ENCODE measurements at regions not wholly inside any gene's neighbourhood (a gene's known extent, or its start where the extent isn't known, plus 50 kb on each side); places are given as distances from the start of the nearest gene placed in this dataset.

DNA sequence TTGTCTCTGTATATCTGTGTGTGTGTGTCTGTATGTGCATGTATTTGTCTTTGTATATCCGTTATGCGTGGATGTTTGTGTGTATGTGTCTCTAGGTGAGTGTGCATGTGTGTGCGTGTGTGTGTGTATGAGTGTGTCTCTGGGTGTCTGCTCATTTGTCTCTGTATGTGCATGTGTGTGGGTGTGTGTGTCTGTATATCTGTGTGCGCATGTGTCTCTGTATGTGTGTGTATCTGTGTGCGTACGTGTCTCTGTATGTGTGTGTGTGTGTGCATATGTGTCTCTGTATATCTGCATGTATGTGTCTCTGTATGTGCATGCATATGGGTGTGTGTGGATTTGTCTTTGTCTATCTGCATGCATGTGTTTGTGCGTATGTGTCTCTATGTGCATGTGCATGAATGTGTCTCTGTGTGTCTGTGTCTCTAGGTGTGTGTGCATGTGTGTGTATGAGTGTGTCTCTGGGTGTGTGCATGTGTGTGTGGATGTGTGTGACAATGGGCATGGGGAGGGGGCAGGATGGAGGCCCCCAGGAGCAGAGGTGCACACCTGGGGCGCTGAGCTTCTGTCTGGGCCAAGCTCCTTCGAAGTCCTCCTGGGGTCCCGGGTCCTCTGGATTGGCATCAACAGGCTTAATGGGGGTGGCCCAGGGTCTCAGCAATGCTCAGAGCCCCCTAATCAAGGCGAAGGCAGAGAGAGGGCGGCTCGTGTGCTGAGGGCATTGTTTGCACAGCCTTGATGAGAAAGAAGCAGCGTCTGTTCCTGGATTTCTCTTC lies 373.4 kb upstream of the IRX4 start:
- DNase-seq (ENCODE audit: insufficient read length, low spot score) (no peak), FAIRE-seq (no peak)

DNA sequence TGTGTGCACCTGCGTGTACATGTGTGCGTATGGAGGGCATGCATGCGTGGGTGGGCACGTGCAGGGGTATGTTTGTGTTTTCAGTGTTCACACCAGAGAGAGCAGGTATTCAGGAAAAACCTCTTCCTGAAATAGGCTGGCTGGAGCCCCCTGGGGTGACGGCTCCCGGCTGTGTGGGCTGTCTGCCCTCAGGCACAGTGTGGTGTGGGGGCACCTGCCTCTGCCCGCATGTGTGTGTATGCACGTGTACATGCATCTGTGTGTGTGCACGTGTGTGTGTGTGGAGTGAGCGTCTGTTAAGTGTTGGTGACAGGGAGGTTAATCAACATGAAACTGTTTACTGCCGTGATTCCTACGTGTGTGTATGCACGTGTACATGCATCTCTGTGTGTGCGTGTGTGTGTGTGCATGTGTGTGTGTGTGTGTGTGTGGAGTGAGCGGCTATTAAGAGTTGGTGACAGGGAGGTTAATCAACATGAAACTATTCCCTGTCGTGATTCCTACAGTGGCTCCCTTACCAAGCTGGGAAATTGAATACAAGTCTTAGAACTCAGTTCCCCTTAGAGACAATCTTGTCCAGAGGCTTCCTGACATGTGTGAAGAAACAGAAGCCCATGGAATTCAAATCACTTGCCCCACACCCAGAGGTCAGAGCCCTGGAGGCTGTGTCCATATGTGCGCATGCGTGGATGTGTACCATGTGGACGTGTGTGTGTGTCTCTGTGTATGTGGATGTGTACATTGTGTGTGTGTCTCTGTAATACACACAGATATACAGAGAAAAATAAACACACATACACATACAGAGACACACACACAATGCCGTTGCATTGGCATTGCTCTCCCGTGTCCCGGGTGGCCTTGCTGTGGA lies 372.4 kb upstream of the IRX4 start:
- no peak for TF ChIP-seq POLR2A (IDR thresholded peaks at IDR 0.05; ENCODE audit: low read depth, low read length)
- FAIRE-seq (no peak), DNase-seq (ENCODE audit: insufficient read length, low spot score) (no peak)

More for the DNA sequence above, 373.4 kb upstream of the IRX4 start:
- no peak for TF ChIP-seq POLR2A (IDR thresholded peaks at IDR 0.05; ENCODE audit: low read depth, low read length)

DNA sequence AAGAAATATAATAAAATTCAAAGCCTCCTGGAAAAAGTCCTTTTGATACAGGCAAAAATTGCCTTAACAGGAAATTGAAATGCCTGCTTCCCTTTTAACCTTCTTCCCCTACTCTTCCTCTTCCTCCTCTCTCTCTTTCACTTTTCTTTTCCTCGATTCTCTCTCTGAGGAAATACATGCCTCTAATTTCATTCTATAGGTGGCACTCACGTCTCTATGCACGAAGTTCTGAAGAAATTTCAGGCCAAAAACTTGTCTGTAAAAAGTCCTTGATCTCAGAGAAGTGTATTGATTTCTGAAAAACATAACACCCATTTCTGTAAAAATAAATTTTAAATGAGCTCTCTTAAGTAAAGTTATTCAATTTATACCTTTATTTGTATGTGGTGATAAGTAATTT lies 371.7 kb upstream of the IRX4 start:
- DNase-seq (ENCODE audit: insufficient read length, low spot score), result no peak
- FAIRE-seq, result no peak
- TF ChIP-seq POLR2A (IDR thresholded peaks at IDR 0.05; ENCODE audit: low read depth, low read length), result no peak

DNA sequence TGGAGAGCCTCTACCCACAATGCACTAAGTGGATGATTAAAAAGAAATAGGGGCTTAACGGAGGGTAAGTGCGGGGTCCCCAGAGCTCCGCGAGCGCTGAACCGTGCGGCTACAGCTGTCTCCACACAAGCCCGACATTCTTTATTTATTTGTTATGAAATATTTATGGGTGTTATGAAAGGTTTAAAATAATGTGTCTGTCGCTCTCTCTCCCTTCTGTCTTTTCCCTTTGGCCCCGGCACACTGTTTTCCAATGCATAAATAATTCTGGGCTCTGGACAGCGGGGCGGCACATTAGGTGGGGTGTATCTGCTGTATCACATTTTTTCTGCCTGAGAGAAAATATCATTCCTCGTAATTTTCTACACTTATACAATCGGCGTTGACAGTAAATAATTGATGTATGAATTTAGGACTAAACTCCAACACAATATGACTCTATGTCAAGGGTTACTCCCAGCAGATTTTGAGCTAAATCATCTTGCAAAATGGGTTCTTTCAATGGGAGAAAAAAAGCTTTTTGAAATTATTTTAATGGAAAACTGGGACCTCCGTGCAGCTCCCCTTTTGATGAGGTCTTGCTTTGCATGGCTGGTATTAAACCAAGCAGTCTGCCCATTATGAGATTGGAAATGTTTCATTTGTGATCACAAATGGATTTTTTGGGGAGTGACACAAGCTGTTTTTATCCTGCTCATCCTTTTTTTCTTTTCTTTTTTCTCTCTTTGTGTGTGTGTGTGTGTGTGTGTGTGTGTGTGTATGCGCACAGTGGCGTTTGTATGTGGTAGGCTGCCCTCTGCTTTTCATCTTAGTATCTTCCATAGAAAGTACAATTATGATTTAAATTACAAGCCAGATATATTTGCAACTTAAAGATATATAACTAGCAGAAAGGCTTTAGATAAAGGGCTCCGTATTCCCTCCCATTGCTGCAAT lies 370.6 kb upstream of the IRX4 start:
- FAIRE-seq (no peak), DNase-seq (ENCODE audit: insufficient read length, low spot score) (no peak)
- no peak for TF ChIP-seq POLR2A (IDR thresholded peaks at IDR 0.05; ENCODE audit: low read depth, low read length)

DNA sequence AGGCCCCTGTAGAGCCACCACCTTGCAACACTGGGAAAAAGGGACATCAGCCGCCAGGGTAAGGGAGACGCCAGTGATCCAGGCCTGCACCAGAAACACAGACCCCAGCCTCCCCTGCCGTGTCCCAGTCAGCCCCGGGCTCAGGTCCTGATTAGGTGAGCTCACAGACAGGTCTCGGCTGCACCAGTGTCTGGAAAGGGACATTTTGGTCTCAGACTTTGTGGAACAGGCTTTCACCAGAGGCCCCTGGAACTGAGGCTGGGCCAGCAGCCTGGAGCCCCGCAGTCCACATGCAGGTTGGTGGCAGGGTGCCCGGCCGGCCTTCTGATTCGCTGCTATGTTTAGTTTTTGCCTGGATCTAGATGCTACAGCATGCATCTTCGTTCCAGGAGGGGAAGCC lies 369.0 kb upstream of the IRX4 start:
- no peak for TF ChIP-seq POLR2A (IDR thresholded peaks at IDR 0.05; ENCODE audit: low read depth, low read length)
- no peak for FAIRE-seq
- DNase-seq (ENCODE audit: insufficient read length, low spot score), result no peak

DNA sequence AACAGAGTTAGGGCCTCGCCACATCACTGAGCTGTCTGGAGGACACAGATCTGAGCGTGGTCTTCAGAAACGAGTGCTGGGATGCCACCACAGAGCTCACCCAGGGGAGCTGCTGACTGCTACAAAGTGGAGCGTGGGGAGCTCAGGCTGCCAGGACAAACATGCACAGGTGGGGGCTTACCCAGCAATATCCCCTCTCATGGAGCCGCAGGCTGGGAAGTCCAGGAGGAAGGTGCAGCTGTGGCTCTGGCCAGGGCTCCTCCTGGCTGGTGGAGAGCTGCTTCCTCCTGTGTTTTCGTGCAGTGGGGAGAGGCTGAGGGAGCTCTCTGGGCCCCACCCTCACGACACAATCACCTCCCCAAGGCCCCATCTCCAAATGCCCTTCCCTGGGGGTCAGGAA lies 368.6 kb upstream of the IRX4 start:
- TF ChIP-seq POLR2A (IDR thresholded peaks at IDR 0.05; ENCODE audit: low read depth, low read length), result no peak
- DNase-seq (ENCODE audit: insufficient read length, low spot score) (no peak), FAIRE-seq (no peak)

DNA sequence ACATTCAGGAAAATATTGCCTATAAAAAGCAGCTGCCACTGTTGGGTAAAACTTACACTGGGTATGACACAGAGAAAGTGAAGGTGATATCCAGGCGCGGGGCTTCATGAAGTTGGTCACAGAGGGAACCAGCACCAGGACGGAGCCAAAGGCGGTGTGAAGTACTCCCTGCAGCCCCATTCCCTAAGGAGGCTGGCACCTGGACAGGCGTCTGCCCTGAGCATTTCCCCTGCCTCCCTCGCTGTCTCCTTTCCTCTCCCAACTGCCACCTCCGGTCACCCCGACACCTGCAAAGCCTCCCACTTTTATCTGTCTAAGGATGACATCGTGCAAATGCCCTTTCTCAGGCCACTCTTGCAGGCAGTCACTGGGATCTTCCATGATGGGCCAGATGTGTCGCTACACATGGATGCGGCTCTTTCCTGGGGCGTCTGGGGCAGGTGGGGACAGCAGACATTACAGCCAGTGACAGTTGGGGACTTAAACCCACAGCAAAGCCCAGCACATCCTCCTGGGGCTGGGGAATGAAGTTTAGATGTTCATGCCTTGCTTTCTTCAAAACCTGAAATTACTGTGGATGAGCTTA lies 367.7 kb upstream of the IRX4 start:
- FAIRE-seq (no peak), DNase-seq (ENCODE audit: insufficient read length, low spot score) (no peak)
- no peak for TF ChIP-seq POLR2A (IDR thresholded peaks at IDR 0.05; ENCODE audit: low read depth, low read length)

DNA sequence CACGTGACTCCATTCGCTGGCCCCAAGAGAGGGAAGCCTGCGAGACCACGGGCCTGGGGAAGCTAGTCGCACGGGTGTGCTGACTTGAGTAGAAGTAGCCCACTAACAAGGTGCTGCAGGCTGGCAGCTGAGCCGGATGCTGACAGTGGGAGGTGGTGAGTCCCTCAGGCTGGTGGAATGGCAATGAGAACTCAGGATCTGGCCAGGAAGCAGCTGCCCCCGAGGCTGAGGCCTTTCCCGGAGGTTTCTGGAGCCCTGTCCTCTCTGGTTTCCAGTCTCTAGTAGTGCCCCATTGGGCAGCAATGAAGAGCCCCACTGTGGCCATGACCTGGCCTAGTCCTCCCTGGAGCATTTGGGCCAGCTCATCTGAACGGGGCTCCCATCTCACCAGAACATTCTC lies 366.7 kb upstream of the IRX4 start:
- no peak for TF ChIP-seq POLR2A (IDR thresholded peaks at IDR 0.05; ENCODE audit: low read depth, low read length)
- FAIRE-seq, result no peak

DNA sequence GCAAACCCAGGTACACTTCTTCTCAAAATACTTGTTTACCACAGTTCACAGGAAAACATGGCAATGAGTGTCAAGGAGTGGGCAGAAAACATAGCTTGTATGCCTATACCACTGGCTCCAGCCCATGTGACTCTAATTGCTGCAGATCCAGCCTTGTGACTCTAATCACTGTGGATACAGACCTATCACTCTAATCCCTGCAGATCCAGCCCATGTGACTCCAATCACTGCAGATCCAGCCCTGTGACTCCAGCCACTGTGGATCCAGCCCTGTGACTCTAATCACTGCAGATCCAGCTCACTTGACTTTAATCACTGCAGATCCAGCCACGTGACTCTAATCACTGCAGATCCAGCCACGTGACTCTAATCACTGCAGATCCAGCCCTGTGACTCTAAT lies 366.3 kb upstream of the IRX4 start:
- DNase-seq (ENCODE audit: insufficient read length, low spot score) (no peak), FAIRE-seq (no peak)
- TF ChIP-seq POLR2A (IDR thresholded peaks at IDR 0.05; ENCODE audit: low read depth, low read length), result no peak

More for the DNA sequence above, 366.7 kb upstream of the IRX4 start:
- DNase-seq (ENCODE audit: insufficient read length, low spot score), result no peak

DNA sequence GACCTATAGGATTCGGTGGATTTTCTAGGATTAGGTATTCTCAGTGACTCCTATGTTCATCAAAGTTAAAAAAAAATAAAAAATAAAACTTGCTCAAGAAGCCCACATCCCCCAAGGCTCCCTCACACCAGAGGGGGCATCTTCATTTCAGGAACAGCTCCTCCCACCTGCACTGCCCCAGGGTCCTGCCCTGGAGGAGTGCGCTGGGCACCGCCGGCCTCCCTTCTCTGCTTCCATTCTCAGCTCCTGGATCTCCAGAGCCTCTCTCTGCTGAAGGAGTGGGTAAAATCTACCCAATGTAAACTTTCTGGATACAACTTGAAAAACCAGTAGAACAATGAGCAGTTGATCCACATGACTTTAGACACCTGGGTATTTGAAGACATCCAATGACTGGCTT lies 359.8 kb upstream of the IRX4 start:
- DNase-seq (ENCODE audit: insufficient read length, low spot score), result no peak
- FAIRE-seq, result no peak
- TF ChIP-seq POLR2A (IDR thresholded peaks at IDR 0.05; ENCODE audit: low read depth, low read length), result no peak

DNA sequence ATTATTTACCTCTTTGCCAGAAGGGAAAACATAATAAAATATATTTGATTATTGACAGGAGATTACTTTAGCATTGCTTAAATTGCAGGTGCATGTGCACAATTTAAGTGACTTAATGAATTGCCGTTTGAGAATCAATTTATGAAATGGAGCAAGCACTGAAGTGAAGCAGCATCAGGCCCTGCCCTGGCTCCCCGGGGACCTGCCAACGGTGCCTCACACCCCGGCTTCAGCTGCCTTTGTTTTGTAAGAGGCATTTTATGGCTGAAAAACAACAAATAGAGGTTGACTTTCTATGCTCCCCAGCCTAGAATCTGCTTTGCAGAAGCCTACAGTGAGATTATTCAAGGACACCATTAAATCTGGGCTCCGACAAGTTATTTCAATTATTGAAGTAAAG lies 359.1 kb upstream of the IRX4 start:
- FAIRE-seq, result no peak
- no peak for DNase-seq (ENCODE audit: insufficient read length, low spot score)
- no peak for TF ChIP-seq POLR2A (IDR thresholded peaks at IDR 0.05; ENCODE audit: low read depth, low read length)

DNA sequence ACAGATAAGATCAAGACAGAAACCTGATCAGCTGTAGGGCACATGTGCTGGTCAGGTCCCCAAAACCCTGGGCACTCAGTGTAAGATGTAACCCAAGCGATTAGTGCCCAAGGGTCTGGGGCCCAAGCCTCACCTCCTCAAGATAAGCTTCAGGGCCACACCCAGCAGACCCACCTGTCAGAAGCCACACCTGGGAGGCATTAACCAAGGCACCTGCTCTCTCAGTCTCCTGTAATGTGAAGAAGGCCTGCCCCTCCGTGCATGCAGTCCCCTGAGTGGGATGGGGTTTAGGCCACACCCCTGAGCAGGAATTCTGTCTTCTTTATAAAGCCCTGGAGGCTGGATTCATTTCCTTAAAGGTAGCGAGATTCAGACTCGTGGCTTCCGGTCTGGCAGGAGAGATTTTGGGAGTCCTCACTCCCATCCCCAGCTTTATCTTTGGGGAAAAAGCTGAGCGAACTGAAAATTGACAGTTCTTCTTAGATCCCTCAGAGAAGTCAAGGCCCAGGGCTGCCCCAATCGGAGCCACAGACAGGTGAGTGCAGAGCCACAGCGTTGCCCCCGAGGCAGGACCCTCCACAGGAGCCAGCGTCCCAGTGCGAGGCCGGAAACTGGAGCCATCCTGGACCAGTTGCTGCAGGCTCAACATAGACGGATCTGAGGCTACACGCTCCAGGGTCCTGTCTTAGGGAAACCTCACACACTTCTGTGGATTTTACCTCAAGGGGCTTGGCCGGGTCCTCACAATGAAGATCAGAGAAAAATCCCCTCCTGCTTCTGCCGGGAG lies 357.6 kb upstream of the IRX4 start:
- FAIRE-seq (no peak), DNase-seq (ENCODE audit: insufficient read length, low spot score) (no peak)
- no peak for TF ChIP-seq POLR2A (IDR thresholded peaks at IDR 0.05; ENCODE audit: low read depth, low read length)
